HAP-1 (cell line): ENCODE measurements at regions not wholly inside any gene's neighbourhood (a gene's known extent, or its start where the extent isn't known, plus 50 kb on each side); places are given as distances from the start of the nearest gene placed in this dataset.

Experiments used
- DNase-seq, 2 experiments: peaks; one replicate each; pipeline ENCODE4 v3.0.0-alpha.2; 2016 to 2020; ENCODE audit warnings: low spot score in 2 of 2
- H3K27me3 ChIP-seq: fragments of 250-450 bp; sonication (Bioruptor Pico); 2 replicates; pipeline ENCODE4 v1.5.1; 2020; ENCODE audit warnings: low read depth, mild to moderate bottlenecking, moderate library complexity
- H3K36me3 ChIP-seq: fragments of 250-450 bp; sonication (Bioruptor Pico); replicated peaks from 2 replicates; pipeline ENCODE4 v1.5.1; 2020; ENCODE audit warnings: mild to moderate bottlenecking
- H3K4me1 ChIP-seq: fragments of 250-450 bp; sonication (Bioruptor Pico); 2 replicates; pipeline ENCODE4 v1.5.1; 2020; ENCODE audit warnings: mild to moderate bottlenecking
- H3K4me3 ChIP-seq: fragments of 250-450 bp; sonication (Bioruptor Pico); 2 replicates; pipeline ENCODE4 v1.5.1; 2020; ENCODE audit warnings: mild to moderate bottlenecking, moderate library complexity
- H3K9me3 ChIP-seq: fragments of 250-450 bp; sonication (Bioruptor Pico); 2 replicates; pipeline ENCODE4 v1.5.1; 2020; ENCODE audit warnings: mild to moderate bottlenecking, moderate library complexity
- in situ Hi-C: fragments of 300-500 bp; cut with MboI; formaldehyde crosslinking; loops from 3 replicates; pipeline ENCODE4 v1.14.3; 2020; ENCODE audit warnings: low sequenced_read_pairs, inconsistent platforms, mixed read lengths

- in situ Hi-C loops: no loop called here
- H3K27me3 ChIP-seq: no peaks in the 10 kb centered on the region
- no peak for DNase-seq
- no peaks in the 10 kb centered on the region for H3K4me1 ChIP-seq
- no peaks in the 10 kb centered on the region for H3K9me3 ChIP-seq
- no peak overlapping the region for H3K4me3 ChIP-seq
- H3K36me3 ChIP-seq: no peaks in the 10 kb centered on the region
These were observed 168.2 kb upstream of the FOXQ1 start for GRCh38 chr6:1143655-1144054.

GRCh38 chr6:1139155-1139890 is 172.6 kb upstream of the FOXQ1 start:
- in situ Hi-C loops: no loop called here
- Histone ChIP-seq H3K27me3 (no peaks in the 10 kb centered on the region), H3K9me3 (no peaks in the 10 kb centered on the region), H3K4me1 (no peaks in the 10 kb centered on the region), H3K4me3 (no peak overlapping the region), H3K36me3 (no peaks in the 10 kb centered on the region)
- no peak for DNase-seq

GRCh38 chr6:1137849-1138248 is 174.0 kb upstream of the FOXQ1 start:
- no peak overlapping the region for H3K4me3 ChIP-seq
- H3K4me1 ChIP-seq: no peaks in the 10 kb centered on the region
- H3K27me3 ChIP-seq: no peaks in the 10 kb centered on the region
- H3K36me3 ChIP-seq: no peaks in the 10 kb centered on the region
- DNase-seq: no peak
- no peaks in the 10 kb centered on the region for H3K9me3 ChIP-seq
- in situ Hi-C loops: no loop called here

- H3K4me1 ChIP-seq: no peaks in the 10 kb centered on the region
- H3K36me3 ChIP-seq: no peaks in the 10 kb centered on the region
- H3K27me3 ChIP-seq: no peaks in the 10 kb centered on the region
- H3K9me3 ChIP-seq: no peaks in the 10 kb centered on the region
- in situ Hi-C loops: no loop called here
- DNase-seq: no peak
- no peak overlapping the region for H3K4me3 ChIP-seq
These were observed 175.1 kb upstream of the FOXQ1 start for GRCh38 chr6:1136827-1137226.

GRCh38 chr6:1136415-1136774 is 175.5 kb upstream of the FOXQ1 start:
- Histone ChIP-seq H3K4me3 (no peak overlapping the region), H3K27me3 (no peaks in the 10 kb centered on the region), H3K36me3 (no peaks in the 10 kb centered on the region), H3K9me3 (no peaks in the 10 kb centered on the region), H3K4me1 (no peaks in the 10 kb centered on the region)
- no peak for DNase-seq
- in situ Hi-C loops: no loop called here

GRCh38 chr6:1135726-1136414 is 176.0 kb upstream of the FOXQ1 start:
- in situ Hi-C loops: no loop called here
- Histone ChIP-seq H3K4me3 (no peak overlapping the region), H3K4me1 (no peaks in the 10 kb centered on the region), H3K36me3 (no peaks in the 10 kb centered on the region), H3K9me3 (no peaks in the 10 kb centered on the region), H3K27me3 (no peaks in the 10 kb centered on the region)
- no peak for DNase-seq

- in situ Hi-C loops: no loop called here
- no peaks in the 10 kb centered on the region for H3K4me1 ChIP-seq
- H3K36me3 ChIP-seq: no peaks in the 10 kb centered on the region
- H3K9me3 ChIP-seq: no peaks in the 10 kb centered on the region
- DNase-seq: no peak
- H3K27me3 ChIP-seq: no peaks in the 10 kb centered on the region
- H3K4me3 ChIP-seq: no peak overlapping the region
These were observed 180.4 kb upstream of the FOXQ1 start for GRCh38 chr6:1131285-1132079.

- DNase-seq: no peak
- Histone ChIP-seq H3K9me3 (no peaks in the 10 kb centered on the region), H3K4me1 (no peaks in the 10 kb centered on the region), H3K27me3 (no peaks in the 10 kb centered on the region), H3K36me3 (no peaks in the 10 kb centered on the region), H3K4me3 (no peak overlapping the region)
- in situ Hi-C loops: no loop called here
These were observed 181.2 kb upstream of the FOXQ1 start for GRCh38 chr6:1130709-1131108.

- DNase-seq: no peak
- no peaks in the 10 kb centered on the region for H3K27me3 ChIP-seq
- no peak overlapping the region for H3K4me3 ChIP-seq
- no peaks in the 10 kb centered on the region for H3K36me3 ChIP-seq
- in situ Hi-C loops: no loop called here
- no peaks in the 10 kb centered on the region for H3K9me3 ChIP-seq
- H3K4me1 ChIP-seq: no peaks in the 10 kb centered on the region
These were observed 182.8 kb upstream of the FOXQ1 start for GRCh38 chr6:1129131-1129530.

GRCh38 chr6:1127597-1128288 is 184.2 kb upstream of the FOXQ1 start:
- Histone ChIP-seq H3K27me3 (no peaks in the 10 kb centered on the region), H3K4me1 (no peaks in the 10 kb centered on the region), H3K9me3 (no peaks in the 10 kb centered on the region), H3K4me3 (no peak overlapping the region), H3K36me3 (no peaks in the 10 kb centered on the region)
- no peak for DNase-seq
- in situ Hi-C loops: no loop called here

- Histone ChIP-seq H3K4me1 (no peaks in the 10 kb centered on the region), H3K27me3 (no peaks in the 10 kb centered on the region), H3K36me3 (no peaks in the 10 kb centered on the region), H3K4me3 (no peak overlapping the region), H3K9me3 (no peaks in the 10 kb centered on the region)
- DNase-seq: no peak
- in situ Hi-C loops: no loop called here
These were observed 184.8 kb upstream of the FOXQ1 start for GRCh38 chr6:1127129-1127528.

- Histone ChIP-seq H3K36me3 (no peaks in the 10 kb centered on the region), H3K27me3 (no peaks in the 10 kb centered on the region), H3K9me3 (no peaks in the 10 kb centered on the region), H3K4me1 (no peaks in the 10 kb centered on the region), H3K4me3 (no peak overlapping the region)
- DNase-seq: no peak
- in situ Hi-C loops: no loop called here
These were observed 185.9 kb upstream of the FOXQ1 start for GRCh38 chr6:1126036-1126435.

GRCh38 chr6:1125297-1125696 is 186.6 kb upstream of the FOXQ1 start:
- Histone ChIP-seq H3K9me3 (no peaks in the 10 kb centered on the region), H3K4me3 (no peak overlapping the region), H3K4me1 (no peaks in the 10 kb centered on the region), H3K27me3 (no peaks in the 10 kb centered on the region), H3K36me3 (no peaks in the 10 kb centered on the region)
- in situ Hi-C loops: no loop called here
- DNase-seq: no peak

- in situ Hi-C loops: no loop called here
- Histone ChIP-seq H3K36me3 (no peaks in the 10 kb centered on the region), H3K27me3 (no peaks in the 10 kb centered on the region)
These were observed 187.0 kb upstream of the FOXQ1 start for GRCh38 chr6:1124885-1125284.

More at GRCh38 chr6:1124885-1125284, 187.0 kb upstream of the FOXQ1 start:
- no peaks in the 10 kb centered on the region for H3K4me1 ChIP-seq
- H3K9me3 ChIP-seq: no peaks in the 10 kb centered on the region
- no peak for DNase-seq
- H3K4me3 ChIP-seq: no peak overlapping the region
